Breast epithelium (tissue), 3 donors: ENCODE measurements at regions not wholly inside any gene's neighbourhood (a gene's known extent, or its start where the extent isn't known, plus 50 kb on each side); places are given as distances from the start of the nearest gene placed in this dataset.

Experiments used
- POLR2A ChIP-seq: fragments of 450-650 bp; IDR thresholded peaks from one replicate; pipeline ENCODE4 v1.6.1; 2016; ENCODE audit warnings: antibody characterized with exemption, mild to moderate bottlenecking, moderate library complexity
- POLR2AphosphoS5 ChIP-seq, 3 donors: sonication (generic); formaldehyde crosslinking; IDR thresholded peaks; one replicate each; pipeline ENCODE4 v1.6.1; 2017; ENCODE audit warnings: antibody characterized with exemption in 3 of 3
- TF ChIP-seq, protein P1 (sequence below), 3 donors: fragments of 450-650 bp; IDR thresholded peaks; one replicate each; pipeline ENCODE4 v1.5.1; 2016 to 2017; ENCODE audit warnings: antibody characterized with exemption in 3 of 3, mild to moderate bottlenecking in 3 of 3, moderate library complexity in 3 of 3

DNA sequence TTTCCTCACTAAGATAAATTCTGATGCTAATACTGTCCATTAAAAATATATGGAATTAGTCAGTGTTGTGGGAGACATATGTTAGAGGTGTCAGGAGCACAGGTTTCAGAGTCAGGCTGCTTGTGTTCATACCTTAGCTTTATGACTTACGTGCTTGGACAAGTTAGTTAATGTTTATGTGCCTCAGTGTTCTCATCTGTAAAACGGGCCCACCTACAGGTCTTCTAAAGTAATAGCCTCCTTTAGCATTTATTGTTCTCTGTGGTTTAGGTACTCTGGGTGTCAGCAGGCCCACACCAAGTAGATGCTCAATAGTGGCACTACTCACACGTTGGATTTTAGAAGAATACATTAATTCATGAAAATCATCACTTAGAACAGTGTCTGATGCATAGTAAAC, 308.7 kb upstream of the ZC3H12C start:
- TF ChIP-seq, protein P1, sequence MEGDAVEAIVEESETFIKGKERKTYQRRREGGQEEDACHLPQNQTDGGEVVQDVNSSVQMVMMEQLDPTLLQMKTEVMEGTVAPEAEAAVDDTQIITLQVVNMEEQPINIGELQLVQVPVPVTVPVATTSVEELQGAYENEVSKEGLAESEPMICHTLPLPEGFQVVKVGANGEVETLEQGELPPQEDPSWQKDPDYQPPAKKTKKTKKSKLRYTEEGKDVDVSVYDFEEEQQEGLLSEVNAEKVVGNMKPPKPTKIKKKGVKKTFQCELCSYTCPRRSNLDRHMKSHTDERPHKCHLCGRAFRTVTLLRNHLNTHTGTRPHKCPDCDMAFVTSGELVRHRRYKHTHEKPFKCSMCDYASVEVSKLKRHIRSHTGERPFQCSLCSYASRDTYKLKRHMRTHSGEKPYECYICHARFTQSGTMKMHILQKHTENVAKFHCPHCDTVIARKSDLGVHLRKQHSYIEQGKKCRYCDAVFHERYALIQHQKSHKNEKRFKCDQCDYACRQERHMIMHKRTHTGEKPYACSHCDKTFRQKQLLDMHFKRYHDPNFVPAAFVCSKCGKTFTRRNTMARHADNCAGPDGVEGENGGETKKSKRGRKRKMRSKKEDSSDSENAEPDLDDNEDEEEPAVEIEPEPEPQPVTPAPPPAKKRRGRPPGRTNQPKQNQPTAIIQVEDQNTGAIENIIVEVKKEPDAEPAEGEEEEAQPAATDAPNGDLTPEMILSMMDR (IDR thresholded peaks at IDR 0.05): no peak
- TF ChIP-seq POLR2A: no peak
- no peak for TF ChIP-seq POLR2AphosphoS5 (IDR thresholded peaks at IDR 0.05)
